DOHH2 (cell line): ENCODE measurements at regions not wholly inside any gene's neighbourhood (a gene's known extent, or its start where the extent isn't known, plus 50 kb on each side); places are given as distances from the start of the nearest gene placed in this dataset.

ENCODE experiments used
- H3F3A ChIP-seq: fragments of 200-600 bp; sonication (generic), shearing (Covaris generic); 2 replicates; pipeline ENCODE4 v1.6.0; 2016; ENCODE audit warnings: antibody characterized with exemption, mild to moderate bottlenecking; ENCODE audit not compliant: control insufficient read depth, insufficient read depth
- H3K27ac ChIP-seq: fragments of 200-600 bp; sonication (generic); 2 replicates; pipeline ENCODE4 v1.5.1; 2014; ENCODE audit warnings: low read depth, mild to moderate bottlenecking, low read length, moderate library complexity
- H3K27me3 ChIP-seq: fragments of 200-600 bp; sonication (generic); 2 replicates; pipeline ENCODE4 v1.6.1; 2014; ENCODE audit warnings: mild to moderate bottlenecking, low read length, mixed read lengths; ENCODE audit not compliant: control insufficient read depth
- H3K36me3 ChIP-seq: fragments of 200-600 bp; sonication (generic); 2 replicates; pipeline ENCODE4 v1.6.1; 2014; ENCODE audit warnings: mild to moderate bottlenecking, low read length, moderate library complexity, mixed read lengths; ENCODE audit not compliant: control insufficient read depth
- H3K4me1 ChIP-seq: fragments of 200-600 bp; sonication (generic); 2 replicates; pipeline ENCODE4 v1.6.1; 2014; ENCODE audit warnings: mild to moderate bottlenecking, low read length, mixed read lengths; ENCODE audit not compliant: control insufficient read depth
- H3K4me2 ChIP-seq: fragments of 200-600 bp; sonication (generic); 2 replicates; pipeline ENCODE4 v1.6.0; 2014; ENCODE audit warnings: mild to moderate bottlenecking, low read length, moderate library complexity
- H3K4me3 ChIP-seq: fragments of 200-600 bp; sonication (generic); 2 replicates; pipeline ENCODE4 v1.5.1; 2014; ENCODE audit warnings: mild to moderate bottlenecking, low read length, mixed read lengths
- H3K79me2 ChIP-seq: fragments of 200-600 bp; sonication (generic); 2 replicates; pipeline ENCODE4 v1.6.1; 2014; ENCODE audit warnings: mild to moderate bottlenecking, low read length, mixed read lengths; ENCODE audit not compliant: control insufficient read depth
- H3K9me2 ChIP-seq: fragments of 200-600 bp; sonication (generic); replicated peaks from 2 replicates; pipeline ENCODE4 v1.6.1; 2014; ENCODE audit warnings: mild to moderate bottlenecking, low read length, mixed read lengths; ENCODE audit not compliant: control insufficient read depth
- H3K9me3 ChIP-seq: fragments of 200-600 bp; sonication (generic); 2 replicates; pipeline ENCODE4 v1.6.1; 2014; ENCODE audit warnings: antibody characterized with exemption, low read length, mixed read lengths; ENCODE audit not compliant: control insufficient read depth, insufficient read depth
- H4K20me1 ChIP-seq: fragments of 200-600 bp; sonication (generic); 2 replicates; pipeline ENCODE4 v1.6.0; 2014; ENCODE audit warnings: low read depth, mild to moderate bottlenecking, antibody characterized with exemption, low read length, moderate library complexity; ENCODE audit not compliant: control insufficient read depth, insufficient read depth
- EZH2phosphoT487 ChIP-seq: fragments of 200-600 bp; sonication (generic); IDR thresholded peaks from 2 replicates; pipeline ENCODE4 v1.6.1; 2017; ENCODE audit warnings: borderline replicate concordance, mild to moderate bottlenecking, antibody characterized with exemption, low read length, moderate library complexity, mixed read lengths
- TF ChIP-seq, protein P1 (sequence below): fragments of 200-600 bp; sonication (generic); IDR thresholded peaks from one replicate; pipeline ENCODE4 v1.5.1; 2014; ENCODE audit warnings: antibody characterized with exemption, mild to moderate bottlenecking, low read depth, low read length; ENCODE audit not compliant: poor library complexity, severe bottlenecking

DNA sequence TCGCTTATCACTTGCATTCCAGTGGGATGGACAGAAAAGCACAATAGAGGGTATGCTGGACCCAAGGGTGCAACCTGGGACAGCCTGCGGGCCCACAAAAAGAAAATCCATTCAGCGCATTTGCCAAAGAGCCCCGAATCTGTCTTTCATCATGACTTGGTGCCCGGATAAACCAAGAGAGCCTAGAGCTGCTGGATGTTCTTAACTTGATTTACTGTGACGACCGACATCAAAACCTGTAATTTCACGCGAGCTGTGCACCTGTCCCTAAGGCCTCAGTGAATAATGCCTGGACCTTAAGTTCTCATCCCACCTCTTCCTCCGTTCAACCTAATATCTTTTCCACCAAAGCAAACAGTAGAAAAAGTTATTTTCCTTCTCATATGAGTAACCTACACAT lies 115.5 kb upstream of the ACKR3 start:
- Histone ChIP-seq H3K4me2 (no peak overlapping the region), H3K9me2 (no peaks in the 10 kb centered on the region), H3K9me3 (no peaks in the 10 kb centered on the region), H3K4me3 (no peak overlapping the region), H3K27me3 (peaks cover 4% of the 10 kb centered on the region; the same call in 1 of the 2 replicates), H3K36me3 (no peaks in the 10 kb centered on the region), H4K20me1 (no peaks in the 10 kb centered on the region), H3K27ac (no peak overlapping the region), H3K79me2 (no peaks in the 10 kb centered on the region), H3F3A (no peaks in the 10 kb centered on the region), H3K4me1 (no peaks in the 10 kb centered on the region)
- TF ChIP-seq, protein P1, sequence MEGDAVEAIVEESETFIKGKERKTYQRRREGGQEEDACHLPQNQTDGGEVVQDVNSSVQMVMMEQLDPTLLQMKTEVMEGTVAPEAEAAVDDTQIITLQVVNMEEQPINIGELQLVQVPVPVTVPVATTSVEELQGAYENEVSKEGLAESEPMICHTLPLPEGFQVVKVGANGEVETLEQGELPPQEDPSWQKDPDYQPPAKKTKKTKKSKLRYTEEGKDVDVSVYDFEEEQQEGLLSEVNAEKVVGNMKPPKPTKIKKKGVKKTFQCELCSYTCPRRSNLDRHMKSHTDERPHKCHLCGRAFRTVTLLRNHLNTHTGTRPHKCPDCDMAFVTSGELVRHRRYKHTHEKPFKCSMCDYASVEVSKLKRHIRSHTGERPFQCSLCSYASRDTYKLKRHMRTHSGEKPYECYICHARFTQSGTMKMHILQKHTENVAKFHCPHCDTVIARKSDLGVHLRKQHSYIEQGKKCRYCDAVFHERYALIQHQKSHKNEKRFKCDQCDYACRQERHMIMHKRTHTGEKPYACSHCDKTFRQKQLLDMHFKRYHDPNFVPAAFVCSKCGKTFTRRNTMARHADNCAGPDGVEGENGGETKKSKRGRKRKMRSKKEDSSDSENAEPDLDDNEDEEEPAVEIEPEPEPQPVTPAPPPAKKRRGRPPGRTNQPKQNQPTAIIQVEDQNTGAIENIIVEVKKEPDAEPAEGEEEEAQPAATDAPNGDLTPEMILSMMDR: no peak
- TF ChIP-seq EZH2phosphoT487: no peak

DNA sequence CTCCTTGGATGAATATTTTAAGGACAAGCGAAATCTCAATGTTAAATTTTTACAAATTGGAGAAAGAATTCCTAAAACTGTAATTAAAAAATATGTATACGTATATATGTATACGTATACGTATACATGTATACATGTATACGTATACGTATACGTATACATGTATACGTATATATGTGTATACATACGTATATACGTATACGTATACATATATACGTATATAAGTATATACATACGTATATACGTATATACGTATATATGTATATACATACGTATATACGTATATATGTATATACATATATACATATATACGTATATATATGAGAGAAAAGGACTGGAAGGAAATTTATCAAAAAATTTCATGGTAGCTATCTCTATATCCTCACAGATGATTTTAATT lies 110.2 kb upstream of the ACKR3 start:
- Histone ChIP-seq H3K9me2 (no peaks in the 10 kb centered on the region), H3F3A (no peaks in the 10 kb centered on the region), H3K36me3 (no peaks in the 10 kb centered on the region), H3K9me3 (no peaks in the 10 kb centered on the region), H3K27ac (no peak overlapping the region), H3K4me1 (no peaks in the 10 kb centered on the region), H3K4me2 (no peak overlapping the region), H3K4me3 (no peak overlapping the region), H3K79me2 (no peaks in the 10 kb centered on the region), H4K20me1 (no peaks in the 10 kb centered on the region), H3K27me3 (no peaks in the 10 kb centered on the region)
- TF ChIP-seq, protein P1: no peak
- TF ChIP-seq EZH2phosphoT487: no peak

DNA sequence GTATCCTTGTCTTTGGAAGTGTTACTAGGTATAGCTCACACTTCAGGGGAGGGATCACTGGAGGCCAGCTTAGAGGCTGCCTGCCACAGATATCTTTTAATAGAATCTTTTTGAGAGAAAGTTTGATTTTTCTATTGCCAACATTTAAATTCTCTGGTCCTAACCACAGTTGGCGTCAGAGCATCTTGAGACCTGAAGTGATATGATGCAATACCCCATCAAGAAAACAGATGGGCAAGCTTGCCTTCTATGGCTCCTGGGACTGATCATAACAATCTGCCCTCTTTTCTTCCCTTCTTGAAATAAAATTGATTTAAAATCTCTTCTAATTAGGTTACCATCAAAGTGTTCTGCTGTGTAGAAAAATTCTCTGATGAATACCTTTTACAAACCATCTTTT lies 105.5 kb upstream of the ACKR3 start:
- Histone ChIP-seq H3K4me3 (no peak overlapping the region), H3K27me3 (no peaks in the 10 kb centered on the region), H3K4me2 (no peak overlapping the region), H3K9me2 (no peaks in the 10 kb centered on the region), H4K20me1 (no peaks in the 10 kb centered on the region), H3K4me1 (no peaks in the 10 kb centered on the region), H3K79me2 (no peaks in the 10 kb centered on the region), H3K36me3 (no peaks in the 10 kb centered on the region), H3K27ac (no peak overlapping the region), H3F3A (no peaks in the 10 kb centered on the region), H3K9me3 (no peaks in the 10 kb centered on the region)
- TF ChIP-seq, protein P1: no peak
- no peak for TF ChIP-seq EZH2phosphoT487
